Naive thymus-derived CD4-positive, alpha-beta T cell (primary cell): ENCODE measurements at regions not wholly inside any gene's neighbourhood (a gene's known extent, or its start where the extent isn't known, plus 50 kb on each side); places are given as distances from the start of the nearest gene placed in this dataset.

Experiments
- ATAC-seq: fragments of 150-1000 bp; cut with Tn5 transposase; 2 replicates; pipeline ENCODE4 v1.10.0; 2021; ENCODE audit warnings: mild to moderate bottlenecking, moderate library complexity
- CTCF ChIA-PET: fragments of 350-600 bp; sonication (Branson Sonifier 250); formaldehyde crosslinking; loops from one replicate; lab custom pipeline; 2021; ENCODE audit warnings: antibody characterized with exemption; lab: Charles Lee
- POLR2A ChIA-PET: fragments of 350-600 bp; sonication (Branson Sonifier 250); formaldehyde crosslinking; loops from one replicate; lab custom pipeline; 2021; ENCODE audit warnings: antibody characterized with exemption, inconsistent platforms; lab: Charles Lee
- DNase-seq, 9 donors: peaks; one replicate each; pipeline versions ENCODE4 v3.0.0 to v3.0.0-alpha.2; 2020 to 2022; ENCODE audit warnings: mixed read lengths in 1 of 9
- H3K27ac ChIP-seq: one replicate; pipeline ENCODE4 v1.7.0; 2013; ENCODE audit warnings: mild to moderate bottlenecking, low read depth, low read length, moderate library complexity
- H3K27me3 ChIP-seq, 2 donors: one replicate each; pipeline ENCODE4 v1.7.0; 2013; ENCODE audit warnings: low read length in 2 of 2, mild to moderate bottlenecking in 2 of 2, moderate library complexity in 2 of 2; ENCODE audit not compliant: control insufficient read depth in 2 of 2, insufficient read depth in 2 of 2
- H3K36me3 ChIP-seq, 3 experiments: 1 replicate in 2 of 3; 2 replicates in 1 of 3; pipeline ENCODE4 v1.7.0; 2013; ENCODE audit warnings: low read length in 3 of 3, mild to moderate bottlenecking in 3 of 3, moderate library complexity in 1 of 3; ENCODE audit not compliant: insufficient read depth in 3 of 3, control insufficient read depth in 2 of 3
- H3K4me1 ChIP-seq, 2 donors: one replicate each; pipeline ENCODE4 v1.7.0; 2013; ENCODE audit warnings: low read length in 2 of 2, mild to moderate bottlenecking in 2 of 2, moderate library complexity in 1 of 2; ENCODE audit not compliant: control insufficient read depth in 2 of 2, insufficient read depth in 2 of 2
- H3K4me3 ChIP-seq: 2 replicates; pipeline ENCODE4 v1.7.0; 2013; ENCODE audit warnings: mild to moderate bottlenecking, low read length
- H3K9me3 ChIP-seq, 3 experiments: 1 replicate in 2 of 3; 2 replicates in 1 of 3; pipeline ENCODE4 v1.7.0; 2013; ENCODE audit warnings: low read length in 3 of 3; ENCODE audit not compliant: control insufficient read depth in 2 of 3
- H3K27ac Mint-ChIP-seq, 9 donors: one replicate each; pipeline ENCODE4 v1.8.0; 2020 to 2022; ENCODE audit warnings: mixed read lengths in 9 of 9, mild to moderate bottlenecking in 8 of 9, moderate library complexity in 5 of 9, inconsistent platforms in 2 of 9
- H3K27me3 Mint-ChIP-seq, 5 donors: one replicate each; pipeline ENCODE4 v1.8.0; 2021 to 2022; ENCODE audit warnings: mixed read lengths in 5 of 5, mild to moderate bottlenecking in 1 of 5
- H3K36me3 Mint-ChIP-seq, 5 donors: one replicate each; pipeline ENCODE4 v1.8.0; 2020 to 2022; ENCODE audit warnings: mixed read lengths in 5 of 5, mild to moderate bottlenecking in 3 of 5, inconsistent platforms in 1 of 5
- H3K4me1 Mint-ChIP-seq, 7 donors: one replicate each; pipeline ENCODE4 v1.8.0; 2020 to 2022; ENCODE audit warnings: mixed read lengths in 7 of 7, mild to moderate bottlenecking in 3 of 7, inconsistent platforms in 1 of 7
- H3K4me3 Mint-ChIP-seq, 10 donors: one replicate each; pipeline ENCODE4 v1.8.0; 2020 to 2022; ENCODE audit warnings: mild to moderate bottlenecking in 10 of 10, mixed read lengths in 10 of 10, moderate library complexity in 6 of 10, inconsistent platforms in 2 of 10
- H3K9me3 Mint-ChIP-seq, 11 donors: one replicate each; pipeline ENCODE4 v1.8.0; 2020 to 2022; ENCODE audit warnings: mixed read lengths in 11 of 11, mild to moderate bottlenecking in 4 of 11, inconsistent platforms in 1 of 11, moderate library complexity in 1 of 11
- intact Hi-C, 2 donors: fragments of 100-400 bp; cut with micrococcal nuclease; formaldehyde crosslinking; loops; one replicate each; pipeline ENCODE4 v1.15.1; 2023

GRCh38 chr2:67566958-67567635, 170.0 kb downstream of the ETAA1 start:
- H3K9me3 ChIP-seq, result no peaks in the 10 kb centered on the region
- peaks cover 0 to 13% (median 3%) of the 10 kb centered on the region in 11 donors for H3K9me3 Mint-ChIP-seq
- H3K36me3 ChIP-seq, result no peaks in the 10 kb centered on the region
- no peak overlapping the region for H3K27ac ChIP-seq
- no peak overlapping the region for H3K4me3 ChIP-seq
- intact Hi-C loops, result no loop called here
- H3K27me3 ChIP-seq, result no peaks in the 10 kb centered on the region
- no peak overlapping the region for H3K27ac Mint-ChIP-seq
- ChIA-PET CTCF (no interaction called here), POLR2A (no interaction called here)
- no peak for ATAC-seq
- H3K4me1 Mint-ChIP-seq, result no peaks in the 10 kb centered on the region
- no peak for DNase-seq
- H3K4me1 ChIP-seq, result no peaks in the 10 kb centered on the region
- H3K4me3 Mint-ChIP-seq, result no peak overlapping the region
- H3K36me3 Mint-ChIP-seq, result no peaks in the 10 kb centered on the region
- H3K27me3 Mint-ChIP-seq, result peaks cover 0 to 5% (median under 1%) of the 10 kb centered on the region in 5 donors

- ATAC-seq (no peak), DNase-seq (no peak)
- H3K4me3 ChIP-seq, result no peak overlapping the region
- no peaks in the 10 kb centered on the region for H3K9me3 ChIP-seq
- H3K27ac ChIP-seq, result no peak overlapping the region
- no peak overlapping the region for H3K27ac Mint-ChIP-seq
- no peaks in the 10 kb centered on the region for H3K36me3 ChIP-seq
- no peaks in the 10 kb centered on the region for H3K36me3 Mint-ChIP-seq
- peaks cover 0 to under 1% (median 0%) of the 10 kb centered on the region in 5 donors for H3K27me3 Mint-ChIP-seq
- no peaks in the 10 kb centered on the region for H3K4me1 Mint-ChIP-seq
- ChIA-PET POLR2A (no interaction called here), CTCF (no interaction called here)
- no peaks in the 10 kb centered on the region for H3K27me3 ChIP-seq
- no peak overlapping the region for H3K4me3 Mint-ChIP-seq
- no peaks in the 10 kb centered on the region for H3K4me1 ChIP-seq
- H3K9me3 Mint-ChIP-seq, result peaks cover 0 to 14% (median 4%) of the 10 kb centered on the region in 11 donors
- intact Hi-C loops, result no loop called here
These were observed 170.8 kb downstream of the ETAA1 start for GRCh38 chr2:67567886-67568285.

- no peaks in the 10 kb centered on the region for H3K27me3 ChIP-seq
- H3K4me3 Mint-ChIP-seq, result no peak overlapping the region
- no peaks in the 10 kb centered on the region for H3K4me1 ChIP-seq
- no peaks in the 10 kb centered on the region for H3K36me3 ChIP-seq
- no peaks in the 10 kb centered on the region for H3K9me3 ChIP-seq
- H3K36me3 Mint-ChIP-seq, result no peaks in the 10 kb centered on the region
- ATAC-seq (no peak), DNase-seq (no peak)
- H3K27me3 Mint-ChIP-seq, result peaks cover 0 to 4% (median 0%) of the 10 kb centered on the region in 5 donors
- H3K4me3 ChIP-seq, result no peak overlapping the region
- POLR2A ChIA-PET, result no interaction called here
- peaks cover 0 to 15% (median 5%) of the 10 kb centered on the region in 11 donors for H3K9me3 Mint-ChIP-seq
- H3K27ac ChIP-seq, result no peak overlapping the region
- CTCF ChIA-PET, result no interaction called here
- no peaks in the 10 kb centered on the region for H3K4me1 Mint-ChIP-seq
- H3K27ac Mint-ChIP-seq, result no peak overlapping the region
- intact Hi-C loops, result no loop called here
These were observed 173.5 kb downstream of the ETAA1 start for GRCh38 chr2:67570611-67571010.

DNA sequence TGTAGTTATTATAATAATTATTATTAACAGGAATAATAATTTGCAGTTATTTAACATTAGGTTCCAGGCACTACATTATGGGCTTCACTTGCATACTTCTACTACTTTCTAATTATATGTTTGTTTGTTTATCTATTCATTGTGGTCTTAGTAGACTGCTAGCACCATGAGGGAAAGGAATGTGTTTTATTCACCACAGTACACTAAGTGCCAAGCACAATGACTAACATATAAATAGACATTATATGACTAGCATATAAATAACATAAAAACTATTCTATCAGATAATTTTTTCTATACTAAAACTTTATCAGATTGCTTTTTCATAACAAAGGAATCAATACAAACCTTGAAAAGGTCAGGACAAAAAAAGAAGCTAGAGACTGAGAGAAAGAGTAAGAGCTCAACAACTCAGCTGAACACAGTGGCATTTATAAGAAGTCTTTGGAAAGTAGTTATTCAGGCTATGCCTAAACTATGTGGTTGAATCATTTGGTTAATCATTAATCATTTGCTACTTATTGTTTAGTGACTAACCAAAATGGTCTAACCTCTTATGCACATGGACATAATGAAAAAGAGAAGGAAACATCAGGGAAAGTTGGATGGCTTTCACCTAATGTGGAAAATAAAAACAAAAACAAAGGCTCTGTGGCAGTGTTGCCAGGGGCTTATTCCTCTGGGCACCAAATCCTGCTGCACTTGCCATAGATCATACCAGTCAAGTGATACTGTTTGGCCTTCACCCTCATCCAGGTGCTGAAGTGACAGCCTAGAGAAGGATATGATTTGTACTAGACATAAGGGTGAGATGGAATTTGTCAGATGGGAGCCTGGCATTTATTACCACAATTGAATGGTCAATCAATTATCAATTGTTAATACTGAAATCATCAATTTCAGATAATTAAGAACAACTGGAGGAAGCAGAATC, 174.9 kb downstream of the ETAA1 start:
- Mint-ChIP-seq H3K27ac (no peak overlapping the region), H3K4me3 (no peak overlapping the region), H3K9me3 (peaks cover 0 to 13% (median 5%) of the 10 kb centered on the region in 11 donors), H3K27me3 (peaks cover 0 to 4% (median 0%) of the 10 kb centered on the region in 5 donors), H3K36me3 (no peaks in the 10 kb centered on the region), H3K4me1 (no peaks in the 10 kb centered on the region)
- DNase-seq (no peak), ATAC-seq (no peak)
- no peak overlapping the region for H3K4me3 ChIP-seq
- H3K4me1 ChIP-seq, result no peaks in the 10 kb centered on the region
- H3K27ac ChIP-seq, result no peak overlapping the region
- ChIA-PET POLR2A (no interaction called here), CTCF (no interaction called here)
- H3K9me3 ChIP-seq, result no peaks in the 10 kb centered on the region
- intact Hi-C loops, result no loop called here
- H3K27me3 ChIP-seq, result no peaks in the 10 kb centered on the region
- no peaks in the 10 kb centered on the region for H3K36me3 ChIP-seq

- POLR2A ChIA-PET, result no interaction called here
- no peaks in the 10 kb centered on the region for H3K4me1 Mint-ChIP-seq
- H3K36me3 Mint-ChIP-seq, result no peaks in the 10 kb centered on the region
- Histone ChIP-seq H3K4me1 (no peaks in the 10 kb centered on the region), H3K9me3 (no peaks in the 10 kb centered on the region), H3K36me3 (no peaks in the 10 kb centered on the region), H3K27me3 (no peaks in the 10 kb centered on the region), H3K27ac (no peak overlapping the region), H3K4me3 (no peak overlapping the region)
- ATAC-seq (no peak), DNase-seq (no peak)
- H3K27ac Mint-ChIP-seq, result no peak overlapping the region
- peaks cover 0 to 9% (median 4%) of the 10 kb centered on the region in 11 donors for H3K9me3 Mint-ChIP-seq
- no peak overlapping the region for H3K4me3 Mint-ChIP-seq
- CTCF ChIA-PET, result no interaction called here
- peaks cover 0 to 4% (median 0%) of the 10 kb centered on the region in 5 donors for H3K27me3 Mint-ChIP-seq
- intact Hi-C loops, result no loop called here
These were observed 175.7 kb downstream of the ETAA1 start for GRCh38 chr2:67572721-67573435.

DNA sequence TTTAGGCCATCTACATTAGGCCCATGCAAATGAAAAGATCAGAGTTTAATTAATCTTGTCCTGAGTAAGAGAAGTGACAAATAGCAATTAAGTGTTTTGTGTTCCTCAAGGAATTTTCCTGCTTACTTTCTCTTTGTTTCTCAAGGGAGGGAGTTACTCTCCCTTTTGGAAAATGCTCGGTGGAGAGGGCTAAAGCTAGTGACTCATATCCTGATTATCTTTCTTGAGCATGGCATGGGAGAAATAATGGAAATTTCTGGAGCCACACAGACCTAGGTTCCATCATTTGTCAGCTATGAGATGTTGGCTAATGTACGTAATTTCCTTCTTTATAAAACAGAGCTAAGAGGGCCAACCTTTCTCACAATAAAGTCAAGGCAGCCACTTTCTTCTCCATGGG, 177.1 kb downstream of the ETAA1 start:
- H3K27me3 ChIP-seq, result no peaks in the 10 kb centered on the region
- POLR2A ChIA-PET, result no interaction called here
- no peaks in the 10 kb centered on the region for H3K4me1 Mint-ChIP-seq
- H3K4me3 ChIP-seq, result no peak overlapping the region
- no peak overlapping the region for H3K27ac ChIP-seq
- ATAC-seq, result no peak
- intact Hi-C loops, result no loop called here
- H3K27me3 Mint-ChIP-seq, result peaks cover 0 to 4% (median 0%) of the 10 kb centered on the region in 5 donors
- H3K36me3 ChIP-seq, result no peaks in the 10 kb centered on the region
- peaks cover 0 to 10% (median 5%) of the 10 kb centered on the region in 11 donors for H3K9me3 Mint-ChIP-seq
- H3K27ac Mint-ChIP-seq, result no peak overlapping the region
- no peaks in the 10 kb centered on the region for H3K4me1 ChIP-seq
- no peaks in the 10 kb centered on the region for H3K36me3 Mint-ChIP-seq
- H3K9me3 ChIP-seq, result no peaks in the 10 kb centered on the region
- CTCF ChIA-PET, result no interaction called here
- H3K4me3 Mint-ChIP-seq, result no peak overlapping the region
- DNase-seq, result no peak
